ENCODE measurements at regions not wholly inside any gene's neighbourhood (a gene's known extent, or its start where the extent isn't known, plus 50 kb on each side); places are given as distances from the start of the nearest gene placed in this dataset.

DNA sequence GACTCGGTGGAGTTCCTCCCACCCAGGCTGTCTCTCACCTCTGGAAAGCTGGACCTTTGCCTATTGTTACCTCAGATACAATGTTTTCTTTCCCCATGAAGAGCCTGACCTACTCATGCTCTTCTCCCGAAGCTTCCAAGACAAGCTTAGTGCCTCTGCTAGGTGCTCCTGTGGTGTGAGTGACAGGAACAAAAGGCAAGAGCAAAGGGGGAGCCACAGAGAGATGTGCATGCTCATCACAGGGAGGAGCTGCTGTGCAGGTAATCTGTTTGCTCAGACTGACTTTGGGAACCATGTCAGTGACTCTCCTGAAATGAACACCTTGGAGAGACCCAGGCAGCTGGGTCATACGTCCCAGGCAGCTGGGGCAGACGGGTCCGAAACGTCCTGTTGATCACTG lies 53.6 kb upstream of the VSTM5 start:
- no peak overlapping the region for H3K27ac Mint-ChIP-seq
- no peak overlapping the region for H2BK15ac ChIP-seq (ENCODE audit: low read depth, low read length)
- no peak overlapping the region for H2AFZ ChIP-seq (ENCODE audit: low read length)
- no peak overlapping the region for H2BK5ac ChIP-seq (ENCODE audit: insufficient read length, low read length)
- no peaks in the 10 kb centered on the region for H3K23me2 ChIP-seq (ENCODE audit: insufficient read length, low read depth, low read length, poor library complexity, severe bottlenecking)
- no peaks in the 10 kb centered on the region for H3K79me2 ChIP-seq (ENCODE audit: insufficient read depth, low read length)
- WGBS (ENCODE audit: extremely low coverage, insufficient read length, low lambda C conversion rate), result no CpG with 5 or more reads among the region's 6 CpGs
- H3K27me3 ChIP-seq (ENCODE audit: insufficient read depth, low read length), result no peaks in the 10 kb centered on the region
- TF ChIP-seq, protein P1, sequence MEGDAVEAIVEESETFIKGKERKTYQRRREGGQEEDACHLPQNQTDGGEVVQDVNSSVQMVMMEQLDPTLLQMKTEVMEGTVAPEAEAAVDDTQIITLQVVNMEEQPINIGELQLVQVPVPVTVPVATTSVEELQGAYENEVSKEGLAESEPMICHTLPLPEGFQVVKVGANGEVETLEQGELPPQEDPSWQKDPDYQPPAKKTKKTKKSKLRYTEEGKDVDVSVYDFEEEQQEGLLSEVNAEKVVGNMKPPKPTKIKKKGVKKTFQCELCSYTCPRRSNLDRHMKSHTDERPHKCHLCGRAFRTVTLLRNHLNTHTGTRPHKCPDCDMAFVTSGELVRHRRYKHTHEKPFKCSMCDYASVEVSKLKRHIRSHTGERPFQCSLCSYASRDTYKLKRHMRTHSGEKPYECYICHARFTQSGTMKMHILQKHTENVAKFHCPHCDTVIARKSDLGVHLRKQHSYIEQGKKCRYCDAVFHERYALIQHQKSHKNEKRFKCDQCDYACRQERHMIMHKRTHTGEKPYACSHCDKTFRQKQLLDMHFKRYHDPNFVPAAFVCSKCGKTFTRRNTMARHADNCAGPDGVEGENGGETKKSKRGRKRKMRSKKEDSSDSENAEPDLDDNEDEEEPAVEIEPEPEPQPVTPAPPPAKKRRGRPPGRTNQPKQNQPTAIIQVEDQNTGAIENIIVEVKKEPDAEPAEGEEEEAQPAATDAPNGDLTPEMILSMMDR (conservative IDR thresholded peaks at IDR 0.05), result peak; percentile 23; the same call in 1 of the 3 replicates
- H3K18ac ChIP-seq (ENCODE audit: insufficient read length, low read depth, low read length), result no peak overlapping the region
- H4K20me1 ChIP-seq (ENCODE audit: control insufficient read depth, insufficient read depth, insufficient read length), result no peaks in the 10 kb centered on the region
- DNase-seq, result peak; percentile 43
- peaks cover 7 to 10% of the 10 kb centered on the region in 2 experiments for H3K4me1 Mint-ChIP-seq
- no peak overlapping the region for H3K23ac ChIP-seq (ENCODE audit: insufficient read length, low read depth, low read length)
- H3K4me1 ChIP-seq (ENCODE audit: insufficient read depth, low read length), result no peaks in the 10 kb centered on the region; the same call in 1 of the 2 replicates
- H3K56ac ChIP-seq (ENCODE audit: insufficient read length, low read depth, low read length), result no peak overlapping the region
- H4K91ac ChIP-seq (ENCODE audit: insufficient read length, low read depth, low read length), result no peak overlapping the region
- no peak overlapping the region for H2BK20ac ChIP-seq (ENCODE audit: low read depth, low read length, poor library complexity, severe bottlenecking)
- H3K4me3 Mint-ChIP-seq, result no peak overlapping the region
- H3K9me3 ChIP-seq (ENCODE audit: control insufficient read depth, low read depth, low read length), result no peaks in the 10 kb centered on the region
- no peak overlapping the region for H3K9ac ChIP-seq (ENCODE audit: extremely low read depth, insufficient read length, low read length)
- no peak overlapping the region for H3K4me2 ChIP-seq (ENCODE audit: insufficient read depth, insufficient read length, low read length)
- no peak overlapping the region for H4K5ac ChIP-seq (ENCODE audit: insufficient read length, low read depth, low read length)
- H2AK5ac ChIP-seq (ENCODE audit: insufficient read length, low read length), result no peak overlapping the region
- no peak overlapping the region for H3T11ph ChIP-seq (ENCODE audit: low read length)
- no peak overlapping the region for H3K14ac ChIP-seq (ENCODE audit: insufficient read depth, low read length)
- H3K36me3 Mint-ChIP-seq (ENCODE audit: insufficient read depth in 1 of 3, low read depth in 3 of 3), result no peaks in the 10 kb centered on the region
- H2BK12ac ChIP-seq (ENCODE audit: insufficient read length, low read depth, low read length), result no peak overlapping the region
- H3K79me1 ChIP-seq (ENCODE audit: insufficient read depth, low read depth, low read length, poor library complexity, severe bottlenecking), result no peaks in the 10 kb centered on the region
- H3K27ac ChIP-seq (ENCODE audit: insufficient read length, low read depth, low read length), result no peak overlapping the region
- H3K27me3 Mint-ChIP-seq (ENCODE audit: low read depth), result peaks cover 18% of the 10 kb centered on the region
- H3K4ac ChIP-seq (ENCODE audit: low read depth, low read length), result no peak overlapping the region
- H4K8ac ChIP-seq (replicated peaks; ENCODE audit: insufficient read length, low read depth, low read length), result no peak overlapping the region
- H3K9me3 Mint-ChIP-seq, result peaks cover 0 to 2% of the 10 kb centered on the region in 2 experiments; a peak in 1 of 5 replicates
- no peak overlapping the region for H2BK120ac ChIP-seq (ENCODE audit: low read depth, low read length, poor library complexity, severe bottlenecking)

Measured in H9 (cell line).